SK-N-SH (cell line): ENCODE measurements at regions not wholly inside any gene's neighbourhood (a gene's known extent, or its start where the extent isn't known, plus 50 kb on each side); places are given as distances from the start of the nearest gene placed in this dataset.

Source experiments
- CTCF ChIA-PET: fragments of 300-600, 350-600 bp; formaldehyde crosslinking; extraction: SDS; loops from one replicate; lab custom pipeline; 2021; lab: Yijun Ruan, JAX
- POLR2A ChIA-PET: fragments of 350-600 bp; sonication (Branson Sonifier 250); formaldehyde crosslinking; extraction: SDS; loops from one replicate; lab custom pipeline; 2020; ENCODE audit warnings: antibody characterized with exemption, inconsistent platforms; lab: Yijun Ruan, JAX
- DNase-seq: peaks from one replicate; pipeline ENCODE4 v3.0.0; 2012
- H2AFZ ChIP-seq: fragments of 200-600 bp; sonication (generic); 2 replicates; pipeline ENCODE4 v1.8.1; 2016; ENCODE audit warnings: antibody characterized with exemption, mild to moderate bottlenecking, low read depth
- H3F3A ChIP-seq: fragments of 200-600 bp; sonication (generic); replicated peaks from 2 replicates; pipeline ENCODE3; 2016; ENCODE audit warnings: antibody characterized with exemption, mild to moderate bottlenecking; ENCODE audit not compliant: insufficient read depth
- H3K27ac ChIP-seq, 2 experiments: fragments of 200-500 bp in 1 of 2; fragments of 200-600 bp in 1 of 2; sonication (Bioruptor generic) in 1 of 2; sonication (generic), shearing (Covaris generic) in 1 of 2; 2 replicates each; pipeline versions ENCODE4 v1.5.1 to v1.6.1; 2014 to 2016; ENCODE audit warnings: low read depth in 2 of 2, inconsistent platforms in 1 of 2, low read length in 1 of 2, mild to moderate bottlenecking in 1 of 2, mixed read lengths in 1 of 2
- H3K27me3 ChIP-seq: fragments of 200-600 bp; sonication (generic), shearing (Covaris generic); 2 replicates; pipeline ENCODE4 v1.6.1; 2016; ENCODE audit warnings: mixed run types; ENCODE audit not compliant: insufficient read depth
- H3K36me3 ChIP-seq, 2 experiments: fragments of 200-500 bp in 1 of 2; fragments of 200-600 bp in 1 of 2; sonication (Bioruptor generic) in 1 of 2; sonication (generic) in 1 of 2; replicated peaks in 1 of 2; 2 replicates each; pipeline versions ENCODE3 to v1.5.1; 2014 to 2016; ENCODE audit warnings: low read length in 1 of 2, mild to moderate bottlenecking in 1 of 2; ENCODE audit not compliant: insufficient read depth in 2 of 2, control insufficient read depth in 1 of 2
- H3K4me1 ChIP-seq, 2 experiments: fragments of 200-500 bp in 1 of 2; fragments of 200-600 bp in 1 of 2; sonication (Bioruptor generic) in 1 of 2; sonication (generic), shearing (Covaris generic) in 1 of 2; 2 replicates each; pipeline versions ENCODE4 v1.5.1 to v1.6.1; 2014 to 2016; ENCODE audit warnings: low read depth in 1 of 2, low read length in 1 of 2, mixed run types in 1 of 2; ENCODE audit not compliant: insufficient read depth in 2 of 2, control insufficient read depth in 1 of 2
- H3K4me2 ChIP-seq: fragments of 200-600 bp; sonication (generic), shearing (Covaris generic); 2 replicates; pipeline ENCODE4 v1.6.1; 2017; ENCODE audit warnings: mixed run types
- H3K4me3 ChIP-seq, 2 experiments: fragments of 200-500 bp in 1 of 2; fragments of 200-600 bp in 1 of 2; sonication (Bioruptor generic) in 1 of 2; sonication (generic), shearing (Covaris generic) in 1 of 2; 2 replicates each; pipeline versions ENCODE4 v1.5.1 to v1.8.1; 2014 to 2016; ENCODE audit warnings: low read depth in 2 of 2, inconsistent platforms in 1 of 2, low read length in 1 of 2, mild to moderate bottlenecking in 1 of 2, mixed read lengths in 1 of 2, moderate library complexity in 1 of 2
- H3K79me2 ChIP-seq: fragments of 200-600 bp; sonication (generic); 2 replicates; pipeline ENCODE4 v1.8.1; 2017; ENCODE audit warnings: mild to moderate bottlenecking; ENCODE audit not compliant: insufficient read depth
- H3K9ac ChIP-seq: fragments of 200-600 bp; sonication (generic); 2 replicates; pipeline ENCODE4 v1.6.1; 2017; ENCODE audit warnings: mixed run types
- H3K9me2 ChIP-seq: fragments of 200-600 bp; sonication (generic); 2 replicates; pipeline ENCODE4 v1.6.1; 2017; ENCODE audit warnings: mixed run types
- H3K9me3 ChIP-seq: fragments of 200-600 bp; sonication (generic); 2 replicates; pipeline ENCODE4 v1.6.1; 2017; ENCODE audit warnings: mixed run types, mild to moderate bottlenecking, moderate library complexity
- H4K20me1 ChIP-seq: fragments of 200-600 bp; sonication (generic); 2 replicates; pipeline ENCODE4 v1.6.1; 2017; ENCODE audit warnings: mild to moderate bottlenecking, mixed run types; ENCODE audit not compliant: insufficient read depth
- ELF1 ChIP-seq: IDR thresholded peaks from 2 replicates; pipeline ENCODE4 v1.4.0; 2012
- EZH2phosphoT487 ChIP-seq: fragments of 200-600 bp; sonication (generic); IDR thresholded peaks from 2 replicates; pipeline ENCODE4 v1.6.1; 2017; ENCODE audit warnings: low read depth, mixed run types, mild to moderate bottlenecking, antibody characterized with exemption, moderate library complexity, borderline replicate concordance
- FOSL2 ChIP-seq: IDR thresholded peaks from 2 replicates; pipeline ENCODE4 v1.4.0; 2012; ENCODE audit warnings: low read depth, mild to moderate bottlenecking, moderate library complexity, borderline replicate concordance
- FOXJ3 ChIP-seq: sonication (generic); formaldehyde crosslinking; IDR thresholded peaks from 2 replicates; pipeline ENCODE4 v1.5.1; 2020; ENCODE audit warnings: mild to moderate bottlenecking, missing genetic modification reagents
- FOXM1 ChIP-seq: IDR thresholded peaks from 2 replicates; pipeline ENCODE4 v1.4.0; 2012; ENCODE audit warnings: low read depth, mild to moderate bottlenecking
- JUND ChIP-seq: IDR thresholded peaks from 2 replicates; pipeline ENCODE4 v1.4.0; 2012
- MXI1 ChIP-seq: IDR thresholded peaks from 2 replicates; pipeline ENCODE4 v1.6.1; 2012; ENCODE audit warnings: mild to moderate bottlenecking, low read depth, low read length, improper control_type of control experiment
- TEAD4 ChIP-seq: IDR thresholded peaks from 2 replicates; pipeline ENCODE4 v1.4.0; 2012; ENCODE audit warnings: mild to moderate bottlenecking, borderline replicate concordance; ENCODE audit not compliant: insufficient read depth
- WGBS: methylation state at CpG from one replicate; pipeline ENCODE4 v1.1.6; 2017; ENCODE audit warnings: low lambda C conversion rate; 5-methylcytosine and 5-hydroxymethylcytosine counted together
- TF ChIP-seq, protein P1 (sequence below): fragments of 150-350 bp; IDR thresholded peaks from 2 replicates; pipeline ENCODE4 v1.6.1; 2016; ENCODE audit warnings: mild to moderate bottlenecking, low read depth, low read length
- TF ChIP-seq, protein P2 (sequence below): fragments of 150-350 bp; IDR thresholded peaks from 2 replicates; pipeline ENCODE4 v1.6.1; 2017; ENCODE audit warnings: antibody characterized with exemption, low read length, low read depth, borderline replicate concordance
- TF ChIP-seq, protein P3 (sequence below): IDR thresholded peaks from 2 replicates; pipeline ENCODE4 v1.4.0; 2012; ENCODE audit warnings: low read depth

DNA sequence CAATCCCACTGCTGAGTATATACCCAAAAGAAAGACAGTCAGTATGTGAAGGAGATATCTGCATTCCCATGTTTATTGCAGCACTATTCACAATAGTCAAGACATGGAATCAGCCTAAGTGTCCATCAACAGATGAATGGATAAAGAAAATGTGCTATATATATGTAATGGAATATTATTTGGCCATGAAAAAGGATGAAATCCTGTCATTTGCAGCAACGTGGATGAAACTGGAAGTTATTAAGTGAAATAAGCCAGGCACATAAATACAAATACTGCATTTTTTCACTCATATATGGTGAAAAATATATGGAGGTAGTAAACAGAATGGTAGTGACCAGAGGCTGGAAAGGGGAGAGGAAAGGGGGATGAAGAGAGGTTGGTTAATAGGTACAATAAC lies 188.9 kb upstream of the SERP2 start:
- ChIA-PET CTCF (no interaction called here), POLR2A (no interaction called here)
- no peaks in the 10 kb centered on the region for H3K9me3 ChIP-seq
- TF ChIP-seq MXI1 (no peak), ELF1 (no peak), FOXM1 (no peak), FOXJ3 (CRISPR knock-in tag) (no peak), EZH2phosphoT487 (no peak)
- TF ChIP-seq, protein P1, sequence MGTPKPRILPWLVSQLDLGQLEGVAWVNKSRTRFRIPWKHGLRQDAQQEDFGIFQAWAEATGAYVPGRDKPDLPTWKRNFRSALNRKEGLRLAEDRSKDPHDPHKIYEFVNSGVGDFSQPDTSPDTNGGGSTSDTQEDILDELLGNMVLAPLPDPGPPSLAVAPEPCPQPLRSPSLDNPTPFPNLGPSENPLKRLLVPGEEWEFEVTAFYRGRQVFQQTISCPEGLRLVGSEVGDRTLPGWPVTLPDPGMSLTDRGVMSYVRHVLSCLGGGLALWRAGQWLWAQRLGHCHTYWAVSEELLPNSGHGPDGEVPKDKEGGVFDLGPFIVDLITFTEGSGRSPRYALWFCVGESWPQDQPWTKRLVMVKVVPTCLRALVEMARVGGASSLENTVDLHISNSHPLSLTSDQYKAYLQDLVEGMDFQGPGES, result no peak
- TF ChIP-seq, protein P2, sequence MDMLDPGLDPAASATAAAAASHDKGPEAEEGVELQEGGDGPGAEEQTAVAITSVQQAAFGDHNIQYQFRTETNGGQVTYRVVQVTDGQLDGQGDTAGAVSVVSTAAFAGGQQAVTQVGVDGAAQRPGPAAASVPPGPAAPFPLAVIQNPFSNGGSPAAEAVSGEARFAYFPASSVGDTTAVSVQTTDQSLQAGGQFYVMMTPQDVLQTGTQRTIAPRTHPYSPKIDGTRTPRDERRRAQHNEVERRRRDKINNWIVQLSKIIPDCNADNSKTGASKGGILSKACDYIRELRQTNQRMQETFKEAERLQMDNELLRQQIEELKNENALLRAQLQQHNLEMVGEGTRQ, result no peak
- TF ChIP-seq, protein P3, sequence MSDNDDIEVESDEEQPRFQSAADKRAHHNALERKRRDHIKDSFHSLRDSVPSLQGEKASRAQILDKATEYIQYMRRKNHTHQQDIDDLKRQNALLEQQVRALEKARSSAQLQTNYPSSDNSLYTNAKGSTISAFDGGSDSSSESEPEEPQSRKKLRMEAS, result no peak
- no peaks in the 10 kb centered on the region for H3K9me2 ChIP-seq
- 0% methylated on average over 1 of the region's 1 CpG for WGBS
- H3K4me3 ChIP-seq, result no peak overlapping the region
- H3K27me3 ChIP-seq, result no peaks in the 10 kb centered on the region
- DNase-seq, result no peak
- no peaks in the 10 kb centered on the region for H3K4me1 ChIP-seq
- H3K36me3 ChIP-seq, result no peaks in the 10 kb centered on the region
- no peaks in the 10 kb centered on the region for H3F3A ChIP-seq
- H3K9ac ChIP-seq, result no peak overlapping the region
- no peak overlapping the region for H3K4me2 ChIP-seq
- no peaks in the 10 kb centered on the region for H3K79me2 ChIP-seq
- no peak overlapping the region for H3K27ac ChIP-seq
- H2AFZ ChIP-seq, result no peak overlapping the region
- H4K20me1 ChIP-seq, result no peaks in the 10 kb centered on the region

DNA sequence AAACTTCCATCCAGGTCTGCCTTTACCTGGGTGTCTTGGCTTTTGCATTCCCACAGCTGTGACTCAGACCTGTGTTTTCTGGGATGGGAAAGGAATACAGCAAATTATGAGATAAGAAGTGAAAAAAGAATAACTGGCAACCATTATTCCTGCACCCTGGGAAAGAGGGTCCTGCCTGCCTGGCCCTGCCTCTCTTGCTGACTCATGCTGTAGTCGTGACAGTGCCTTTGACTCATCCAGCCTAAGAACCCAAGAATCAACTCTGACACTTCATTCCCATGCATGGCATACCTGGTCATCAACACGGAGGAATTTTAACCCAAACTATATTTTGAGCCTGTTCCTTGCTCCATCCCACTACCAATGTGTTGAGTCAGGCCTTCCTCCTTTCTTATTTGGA lies 185.4 kb upstream of the SERP2 start:
- TF ChIP-seq TEAD4, result no peak
- TF ChIP-seq FOSL2, result peak; percentile 67; the same call in 1 of the 2 replicates
- peak; percentile 30; the same call in 1 of the 2 replicates for TF ChIP-seq JUND
- H3K36me3 ChIP-seq, result no peaks in the 10 kb centered on the region
- DNase-seq, result no peak
- H3K27me3 ChIP-seq, result no peaks in the 10 kb centered on the region
- no peak overlapping the region for H3K9ac ChIP-seq
- WGBS, result 34% methylated on average over 2 of the region's 2 CpGs
- no peak overlapping the region for H2AFZ ChIP-seq
- no peaks in the 10 kb centered on the region for H4K20me1 ChIP-seq
- H3K9me3 ChIP-seq, result no peaks in the 10 kb centered on the region
- no peaks in the 10 kb centered on the region for H3K4me1 ChIP-seq
- ChIA-PET POLR2A (no interaction called here), CTCF (no interaction called here)
- no peaks in the 10 kb centered on the region for H3K79me2 ChIP-seq
- no peak overlapping the region for H3K4me3 ChIP-seq
- no peaks in the 10 kb centered on the region for H3F3A ChIP-seq
- H3K27ac ChIP-seq, result no peak overlapping the region
- H3K4me2 ChIP-seq, result no peak overlapping the region
- no peaks in the 10 kb centered on the region for H3K9me2 ChIP-seq

DNA sequence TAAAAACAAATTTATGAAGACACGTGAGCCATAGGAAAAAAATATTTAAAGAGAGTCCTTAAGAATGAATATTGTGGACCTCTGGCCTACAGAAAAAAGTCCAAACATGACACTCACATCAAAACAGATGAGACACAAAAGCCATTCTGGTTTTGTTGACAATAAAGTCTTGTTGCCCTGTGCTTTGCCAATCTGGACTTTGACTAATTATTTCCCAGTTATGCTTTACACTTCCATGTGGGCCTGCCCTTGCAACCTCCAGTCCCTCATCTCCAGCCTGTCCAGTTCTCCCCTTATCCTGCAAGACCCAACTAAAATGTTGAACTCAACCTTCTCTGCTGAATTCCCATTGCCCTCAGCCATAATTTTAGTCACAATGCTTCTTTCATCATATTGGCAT lies 184.5 kb upstream of the SERP2 start:
- POLR2A ChIA-PET, result no interaction called here
- Histone ChIP-seq H2AFZ (no peak overlapping the region), H3F3A (no peaks in the 10 kb centered on the region), H3K36me3 (no peaks in the 10 kb centered on the region), H3K9ac (no peak overlapping the region), H3K4me2 (no peak overlapping the region), H4K20me1 (no peaks in the 10 kb centered on the region), H3K79me2 (no peaks in the 10 kb centered on the region), H3K9me2 (no peaks in the 10 kb centered on the region), H3K27ac (no peak overlapping the region), H3K9me3 (no peaks in the 10 kb centered on the region), H3K4me3 (no peak overlapping the region), H3K27me3 (no peaks in the 10 kb centered on the region), H3K4me1 (no peaks in the 10 kb centered on the region)
- CTCF ChIA-PET, result no interaction called here
- no peak for TF ChIP-seq ELF1
- TF ChIP-seq JUND, result no peak
- no peak for DNase-seq
- WGBS, result 85% methylated on average over 1 of the region's 1 CpG
